Osteocyte (in vitro differentiated cells): ENCODE measurements at regions not wholly inside any gene's neighbourhood (a gene's known extent, or its start where the extent isn't known, plus 50 kb on each side); places are given as distances from the start of the nearest gene placed in this dataset.

Experiments used
- DNase-seq: peaks from one replicate; pipeline ENCODE4 v3.0.0; 2021; ENCODE audit warnings: mixed read lengths; ENCODE audit not compliant: unreplicated experiment; ENCODE audit errors: extremely low spot score
- H3K27ac Mint-ChIP-seq: one replicate; pipeline ENCODE4 v1.8.0; 2021; ENCODE audit warnings: mild to moderate bottlenecking, mixed read lengths; ENCODE audit not compliant: unreplicated experiment
- H3K27me3 Mint-ChIP-seq: one replicate; pipeline ENCODE4 v1.8.0; 2021; ENCODE audit warnings: mixed read lengths; ENCODE audit not compliant: unreplicated experiment
- H3K36me3 Mint-ChIP-seq: one replicate; pipeline ENCODE4 v1.8.0; 2021; ENCODE audit warnings: mixed read lengths; ENCODE audit not compliant: unreplicated experiment
- H3K4me1 Mint-ChIP-seq: one replicate; pipeline ENCODE4 v1.8.0; 2021; ENCODE audit warnings: mixed read lengths; ENCODE audit not compliant: unreplicated experiment
- H3K4me3 Mint-ChIP-seq: one replicate; pipeline ENCODE4 v1.8.0; 2021; ENCODE audit warnings: mild to moderate bottlenecking, moderate library complexity, mixed read lengths; ENCODE audit not compliant: unreplicated experiment
- H3K9me3 Mint-ChIP-seq: one replicate; pipeline ENCODE4 v1.8.0; 2021; ENCODE audit warnings: mixed read lengths; ENCODE audit not compliant: unreplicated experiment
- CTCF ChIP-seq: fragments of 200-600 bp; sonication (generic); IDR thresholded peaks from 2 replicates; pipeline ENCODE4 v1.5.0; 2021; ENCODE audit warnings: antibody characterized with exemption, mild to moderate bottlenecking, moderate library complexity

GRCh38 chr11:41982975-41983374, 523.5 kb upstream of the LRRC4C start:
- H3K27me3 Mint-ChIP-seq, result no peaks in the 10 kb centered on the region
- no peak overlapping the region for H3K4me3 Mint-ChIP-seq
- peaks cover 27% of the 10 kb centered on the region for H3K9me3 Mint-ChIP-seq
- no peak for TF ChIP-seq CTCF
- no peaks in the 10 kb centered on the region for H3K4me1 Mint-ChIP-seq
- no peak for DNase-seq
- H3K36me3 Mint-ChIP-seq, result no peaks in the 10 kb centered on the region
- H3K27ac Mint-ChIP-seq, result no peak overlapping the region

- no peak for TF ChIP-seq CTCF
- H3K27ac Mint-ChIP-seq, result no peak overlapping the region
- H3K4me1 Mint-ChIP-seq, result no peaks in the 10 kb centered on the region
- no peaks in the 10 kb centered on the region for H3K36me3 Mint-ChIP-seq
- no peak overlapping the region for H3K4me3 Mint-ChIP-seq
- peaks cover 22% of the 10 kb centered on the region for H3K9me3 Mint-ChIP-seq
- H3K27me3 Mint-ChIP-seq, result no peaks in the 10 kb centered on the region
- DNase-seq, result no peak
Measured at GRCh38 chr11:41983475-41983874, 524.0 kb upstream of the LRRC4C start.

GRCh38 chr11:41984023-41984422, 524.6 kb upstream of the LRRC4C start:
- Mint-ChIP-seq H3K27ac (no peak overlapping the region), H3K36me3 (no peaks in the 10 kb centered on the region)

GRCh38 chr11:41985799-41986198, 526.3 kb upstream of the LRRC4C start:
- TF ChIP-seq CTCF, result no peak
- Mint-ChIP-seq H3K27ac (no peak overlapping the region), H3K4me1 (no peaks in the 10 kb centered on the region), H3K36me3 (no peaks in the 10 kb centered on the region), H3K4me3 (no peak overlapping the region), H3K9me3 (peaks cover 22% of the 10 kb centered on the region), H3K27me3 (no peaks in the 10 kb centered on the region)
- no peak for DNase-seq

More at GRCh38 chr11:41984023-41984422, 524.6 kb upstream of the LRRC4C start:
- Mint-ChIP-seq H3K4me1 (no peaks in the 10 kb centered on the region), H3K27me3 (no peaks in the 10 kb centered on the region), H3K4me3 (no peak overlapping the region), H3K9me3 (peaks cover 21% of the 10 kb centered on the region)
- no peak for TF ChIP-seq CTCF
- DNase-seq, result no peak

GRCh38 chr11:41988951-41989572, 529.6 kb upstream of the LRRC4C start:
- TF ChIP-seq CTCF, result no peak
- Mint-ChIP-seq H3K36me3 (no peaks in the 10 kb centered on the region), H3K27ac (no peak overlapping the region), H3K4me3 (no peak overlapping the region), H3K4me1 (no peaks in the 10 kb centered on the region), H3K27me3 (no peaks in the 10 kb centered on the region), H3K9me3 (peaks cover 27% of the 10 kb centered on the region)
- DNase-seq, result no peak
